ENCODE measurements at regions not wholly inside any gene's neighbourhood (a gene's known extent, or its start where the extent isn't known, plus 50 kb on each side); places are given as distances from the start of the nearest gene placed in this dataset.

DNA sequence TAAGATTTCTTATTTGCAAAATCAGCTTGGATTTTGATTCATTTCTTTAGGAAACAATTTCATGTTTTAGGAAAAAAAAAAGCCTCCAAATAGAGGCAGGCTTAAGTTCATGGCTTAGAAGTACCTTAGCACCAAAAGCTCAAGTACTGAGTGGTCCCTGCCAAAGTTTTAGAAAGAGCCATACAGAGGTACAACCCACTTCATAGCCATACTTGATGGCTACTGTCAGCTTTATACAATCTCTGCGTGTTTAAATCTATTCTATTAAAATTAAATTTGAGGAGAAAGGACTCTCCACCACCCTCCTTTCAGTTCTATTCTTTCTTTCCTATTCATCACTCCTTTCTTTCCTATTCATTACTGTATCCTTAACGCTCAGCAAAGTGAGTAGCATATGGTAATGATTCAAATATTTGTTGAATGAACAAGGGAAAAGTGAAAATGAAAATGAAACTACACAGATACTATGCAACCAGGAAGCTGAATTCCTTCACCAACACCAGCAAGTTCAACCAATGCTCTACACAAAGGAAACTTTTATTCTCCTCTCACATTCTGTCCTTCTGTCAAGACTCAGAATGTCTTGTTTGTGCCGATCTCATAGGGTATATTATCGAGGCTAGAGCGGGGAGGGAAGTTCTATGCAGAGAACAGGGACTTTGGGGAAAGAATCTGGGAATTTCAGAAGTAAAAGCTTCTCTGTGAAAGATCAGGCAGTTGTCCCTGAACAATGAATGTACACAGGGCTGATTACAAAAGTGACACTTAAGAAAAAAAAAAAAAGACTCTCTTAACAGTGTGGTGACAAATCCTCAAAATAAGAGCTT, 138.6 kb upstream of the SPEF2 start:
- Histone ChIP-seq H3K36me3 (ENCODE audit: control insufficient read depth, insufficient read depth, low read length) (no peaks in the 10 kb centered on the region), H3K9me3 (ENCODE audit: control insufficient read depth, insufficient read depth, low read length) (no peaks in the 10 kb centered on the region), H3K27ac (ENCODE audit: low read length) (peak overlapping the region; percentile 30), H3K4me3 (ENCODE audit: low read length) (no peak overlapping the region), H3K4me1 (ENCODE audit: control insufficient read depth, insufficient read depth, low read length) (no peaks in the 10 kb centered on the region), H3K27me3 (ENCODE audit: control insufficient read depth, insufficient read depth, low read length) (no peaks in the 10 kb centered on the region)
- intact Hi-C loops (cut with micrococcal nuclease): no loop called here
- DNase-seq (peak in 1 of 2 donors; percentile 46), ATAC-seq (peak in 2 of 3 donors; percentile 51 to 60)
- no peaks in the 10 kb centered on the region for H3K36me3 Mint-ChIP-seq
- H3K9me3 Mint-ChIP-seq: no peaks in the 10 kb centered on the region
- H3K4me3 Mint-ChIP-seq: peak overlapping the region; percentile 73
- peak overlapping the region; percentile 84 to 91 for H3K27ac Mint-ChIP-seq
- WGBS (ENCODE audit: insufficient coverage): 83% methylated on average over 3 of the region's 5 CpGs
- H3K27me3 Mint-ChIP-seq (ENCODE audit: low read depth in 2 of 2): peaks cover 0 to 5% of the 10 kb centered on the region in 2 donors
- H3K4me1 Mint-ChIP-seq: peaks cover 12 to 19% of the 10 kb centered on the region in 2 donors
- TF ChIP-seq, protein P1, sequence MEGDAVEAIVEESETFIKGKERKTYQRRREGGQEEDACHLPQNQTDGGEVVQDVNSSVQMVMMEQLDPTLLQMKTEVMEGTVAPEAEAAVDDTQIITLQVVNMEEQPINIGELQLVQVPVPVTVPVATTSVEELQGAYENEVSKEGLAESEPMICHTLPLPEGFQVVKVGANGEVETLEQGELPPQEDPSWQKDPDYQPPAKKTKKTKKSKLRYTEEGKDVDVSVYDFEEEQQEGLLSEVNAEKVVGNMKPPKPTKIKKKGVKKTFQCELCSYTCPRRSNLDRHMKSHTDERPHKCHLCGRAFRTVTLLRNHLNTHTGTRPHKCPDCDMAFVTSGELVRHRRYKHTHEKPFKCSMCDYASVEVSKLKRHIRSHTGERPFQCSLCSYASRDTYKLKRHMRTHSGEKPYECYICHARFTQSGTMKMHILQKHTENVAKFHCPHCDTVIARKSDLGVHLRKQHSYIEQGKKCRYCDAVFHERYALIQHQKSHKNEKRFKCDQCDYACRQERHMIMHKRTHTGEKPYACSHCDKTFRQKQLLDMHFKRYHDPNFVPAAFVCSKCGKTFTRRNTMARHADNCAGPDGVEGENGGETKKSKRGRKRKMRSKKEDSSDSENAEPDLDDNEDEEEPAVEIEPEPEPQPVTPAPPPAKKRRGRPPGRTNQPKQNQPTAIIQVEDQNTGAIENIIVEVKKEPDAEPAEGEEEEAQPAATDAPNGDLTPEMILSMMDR (IDR thresholded peaks at IDR 0.05): no peak

DNA sequence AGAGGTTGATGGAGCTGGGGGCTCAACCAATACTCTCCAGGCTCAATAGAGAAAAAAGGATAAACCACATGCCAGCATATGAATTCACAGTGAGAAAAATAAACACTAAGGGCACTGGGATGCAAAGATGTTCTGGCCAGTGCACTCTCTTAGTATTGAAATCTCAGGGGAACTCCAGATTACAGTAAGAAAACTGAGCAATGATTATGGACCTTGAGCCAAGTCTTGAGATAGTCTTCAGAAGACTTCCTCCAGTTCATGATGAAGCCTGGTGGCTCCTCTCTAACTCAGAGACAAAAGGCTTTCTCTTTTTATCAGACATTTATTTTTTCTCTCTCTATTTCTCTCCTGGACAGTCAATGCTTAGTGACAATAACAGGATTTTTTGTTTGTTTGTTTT, 139.8 kb upstream of the SPEF2 start:
- TF ChIP-seq, protein P1 (IDR thresholded peaks at IDR 0.05): no peak
- ATAC-seq (no peak), DNase-seq (no peak)
- H3K4me3 Mint-ChIP-seq: no peak overlapping the region
- no peaks in the 10 kb centered on the region for H3K36me3 ChIP-seq (ENCODE audit: control insufficient read depth, insufficient read depth, low read length)
- H3K9me3 Mint-ChIP-seq: no peaks in the 10 kb centered on the region
- peaks cover 12 to 19% of the 10 kb centered on the region in 2 donors for H3K4me1 Mint-ChIP-seq
- H3K9me3 ChIP-seq (ENCODE audit: control insufficient read depth, insufficient read depth, low read length): no peaks in the 10 kb centered on the region
- no peak overlapping the region for H3K27ac Mint-ChIP-seq
- no peaks in the 10 kb centered on the region for H3K27me3 ChIP-seq (ENCODE audit: control insufficient read depth, insufficient read depth, low read length)
- H3K4me1 ChIP-seq (ENCODE audit: control insufficient read depth, insufficient read depth, low read length): no peaks in the 10 kb centered on the region
- intact Hi-C loops (cut with micrococcal nuclease): no loop called here
- no peaks in the 10 kb centered on the region for H3K36me3 Mint-ChIP-seq
- no peak overlapping the region for H3K4me3 ChIP-seq (ENCODE audit: low read length)
- no peak overlapping the region for H3K27ac ChIP-seq (ENCODE audit: low read length)
- H3K27me3 Mint-ChIP-seq (ENCODE audit: low read depth in 2 of 2): peaks cover 0 to 6% of the 10 kb centered on the region in 2 donors

DNA sequence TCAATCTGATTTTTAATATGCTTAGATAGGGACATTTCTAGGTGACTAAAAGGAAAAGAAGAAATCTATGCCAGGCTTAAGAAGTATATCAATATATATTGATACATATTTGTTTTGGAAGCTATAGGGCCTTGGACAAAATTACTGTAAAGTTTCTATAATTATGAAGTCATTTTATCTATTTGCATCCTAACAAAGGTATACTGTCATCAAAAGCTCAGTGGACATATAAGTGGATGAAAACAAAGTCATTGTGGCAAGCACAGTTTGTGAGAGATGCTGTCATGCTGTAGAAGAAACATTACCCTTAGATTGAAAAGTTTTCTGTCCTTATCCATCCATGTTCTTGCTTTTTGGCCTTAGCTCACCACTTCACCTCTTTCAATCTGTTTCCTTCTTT, 140.3 kb upstream of the SPEF2 start:
- H3K27me3 Mint-ChIP-seq (ENCODE audit: low read depth in 2 of 2): peaks cover 0 to 6% of the 10 kb centered on the region in 2 donors
- no peak overlapping the region for H3K27ac Mint-ChIP-seq
- Histone ChIP-seq H3K4me3 (ENCODE audit: low read length) (no peak overlapping the region), H3K4me1 (ENCODE audit: control insufficient read depth, insufficient read depth, low read length) (no peaks in the 10 kb centered on the region), H3K27me3 (ENCODE audit: control insufficient read depth, insufficient read depth, low read length) (no peaks in the 10 kb centered on the region), H3K36me3 (ENCODE audit: control insufficient read depth, insufficient read depth, low read length) (no peaks in the 10 kb centered on the region), H3K9me3 (ENCODE audit: control insufficient read depth, insufficient read depth, low read length) (no peaks in the 10 kb centered on the region), H3K27ac (ENCODE audit: low read length) (no peak overlapping the region)
- DNase-seq (no peak), ATAC-seq (no peak)
- H3K4me3 Mint-ChIP-seq: no peak overlapping the region
- H3K4me1 Mint-ChIP-seq: peaks cover 12 to 15% of the 10 kb centered on the region in 2 donors
- H3K9me3 Mint-ChIP-seq: no peaks in the 10 kb centered on the region
- intact Hi-C loops (cut with micrococcal nuclease): no loop called here
- H3K36me3 Mint-ChIP-seq: no peaks in the 10 kb centered on the region
- TF ChIP-seq, protein P1 (IDR thresholded peaks at IDR 0.05): no peak

DNA sequence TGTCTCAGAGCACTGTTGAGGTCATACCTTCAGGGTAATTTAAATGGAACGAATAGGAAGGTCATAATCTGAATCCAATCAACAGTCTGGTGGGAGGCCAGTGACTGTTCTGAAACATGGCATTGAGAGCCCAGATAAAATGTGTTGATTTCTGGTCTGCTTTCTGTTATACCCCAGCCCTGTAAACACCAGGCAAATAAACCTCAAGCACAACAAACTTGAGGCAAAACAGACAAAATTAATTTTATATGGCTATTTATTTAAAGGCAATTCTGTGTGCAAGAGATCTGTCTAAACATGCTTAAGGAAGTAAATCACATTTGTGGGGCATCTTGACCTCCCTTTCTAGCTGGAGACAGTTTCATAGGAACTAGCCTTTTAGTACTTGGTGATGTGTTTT, 140.9 kb upstream of the SPEF2 start:
- ATAC-seq: no peak
- peaks cover 0 to 6% of the 10 kb centered on the region in 2 donors for H3K27me3 Mint-ChIP-seq (ENCODE audit: low read depth in 2 of 2)
- H3K36me3 Mint-ChIP-seq: no peaks in the 10 kb centered on the region
- intact Hi-C loops (cut with micrococcal nuclease): no loop called here
- no peak for DNase-seq
- H3K9me3 Mint-ChIP-seq: no peaks in the 10 kb centered on the region
- no peaks in the 10 kb centered on the region for H3K27me3 ChIP-seq (ENCODE audit: control insufficient read depth, insufficient read depth, low read length)
- no peaks in the 10 kb centered on the region for H3K4me1 ChIP-seq (ENCODE audit: control insufficient read depth, insufficient read depth, low read length)
- H3K4me3 ChIP-seq (ENCODE audit: low read length): no peak overlapping the region
- H3K27ac ChIP-seq (ENCODE audit: low read length): no peak overlapping the region
- WGBS (ENCODE audit: insufficient coverage): 85% methylated on average over 1 of the region's 1 CpG
- no peak overlapping the region for H3K27ac Mint-ChIP-seq
- no peaks in the 10 kb centered on the region for H3K36me3 ChIP-seq (ENCODE audit: control insufficient read depth, insufficient read depth, low read length)
- H3K4me3 Mint-ChIP-seq: no peak overlapping the region
- peaks cover 12 to 15% of the 10 kb centered on the region in 2 donors for H3K4me1 Mint-ChIP-seq
- H3K9me3 ChIP-seq (ENCODE audit: control insufficient read depth, insufficient read depth, low read length): no peaks in the 10 kb centered on the region
- TF ChIP-seq, protein P1 (IDR thresholded peaks at IDR 0.05): no peak

Data from natural killer cell (primary cell).